ENCODE measurements at regions not wholly inside any gene's neighbourhood (a gene's known extent, or its start where the extent isn't known, plus 50 kb on each side); places are given as distances from the start of the nearest gene placed in this dataset.

DNA sequence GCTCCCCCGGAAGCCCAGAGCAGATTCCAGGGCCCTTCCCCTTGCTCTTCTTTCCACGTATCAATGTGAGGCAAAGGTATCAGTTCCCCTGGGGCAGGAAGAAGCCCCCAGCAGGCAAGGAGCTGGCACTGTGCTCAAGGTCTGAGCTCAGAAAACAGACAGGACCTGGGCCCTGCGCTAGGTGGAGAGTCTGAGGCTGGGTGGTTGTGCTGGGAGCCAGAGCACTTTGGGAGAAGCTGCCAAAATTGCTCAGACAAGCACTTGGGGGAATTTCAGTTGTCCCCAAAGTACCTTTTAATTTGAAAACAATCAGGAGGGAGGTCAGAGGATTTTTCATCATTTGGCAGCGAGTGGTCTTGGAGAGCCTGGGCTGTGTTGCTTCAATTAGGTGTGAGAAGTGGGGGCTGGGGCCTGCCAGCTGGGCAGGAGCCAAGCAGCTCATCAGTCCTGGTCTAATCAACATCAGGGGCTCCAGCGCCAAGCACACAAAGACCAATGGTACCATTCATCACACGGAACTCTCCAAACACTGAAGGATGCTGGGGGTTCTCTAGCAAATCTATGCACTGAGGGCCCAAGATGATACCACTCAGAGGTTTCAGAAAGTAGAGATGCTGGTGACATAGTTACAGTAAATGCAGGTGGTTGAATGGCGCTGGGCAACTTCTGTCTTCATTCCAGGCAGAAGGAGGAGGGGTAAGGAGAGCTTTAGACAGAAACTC, 176.5 kb downstream of the SNX18 start:
- TF ChIP-seq, protein P1, sequence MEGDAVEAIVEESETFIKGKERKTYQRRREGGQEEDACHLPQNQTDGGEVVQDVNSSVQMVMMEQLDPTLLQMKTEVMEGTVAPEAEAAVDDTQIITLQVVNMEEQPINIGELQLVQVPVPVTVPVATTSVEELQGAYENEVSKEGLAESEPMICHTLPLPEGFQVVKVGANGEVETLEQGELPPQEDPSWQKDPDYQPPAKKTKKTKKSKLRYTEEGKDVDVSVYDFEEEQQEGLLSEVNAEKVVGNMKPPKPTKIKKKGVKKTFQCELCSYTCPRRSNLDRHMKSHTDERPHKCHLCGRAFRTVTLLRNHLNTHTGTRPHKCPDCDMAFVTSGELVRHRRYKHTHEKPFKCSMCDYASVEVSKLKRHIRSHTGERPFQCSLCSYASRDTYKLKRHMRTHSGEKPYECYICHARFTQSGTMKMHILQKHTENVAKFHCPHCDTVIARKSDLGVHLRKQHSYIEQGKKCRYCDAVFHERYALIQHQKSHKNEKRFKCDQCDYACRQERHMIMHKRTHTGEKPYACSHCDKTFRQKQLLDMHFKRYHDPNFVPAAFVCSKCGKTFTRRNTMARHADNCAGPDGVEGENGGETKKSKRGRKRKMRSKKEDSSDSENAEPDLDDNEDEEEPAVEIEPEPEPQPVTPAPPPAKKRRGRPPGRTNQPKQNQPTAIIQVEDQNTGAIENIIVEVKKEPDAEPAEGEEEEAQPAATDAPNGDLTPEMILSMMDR (IDR thresholded peaks at IDR 0.05): no peak
- TF ChIP-seq POLR2A (IDR thresholded peaks at IDR 0.05) (no peak), EP300 (IDR thresholded peaks at IDR 0.05) (no peak)

All from suprapubic skin (tissue), 3 donors.